ENCODE measurements at regions not wholly inside any gene's neighbourhood (a gene's known extent, or its start where the extent isn't known, plus 50 kb on each side); places are given as distances from the start of the nearest gene placed in this dataset.

DNA sequence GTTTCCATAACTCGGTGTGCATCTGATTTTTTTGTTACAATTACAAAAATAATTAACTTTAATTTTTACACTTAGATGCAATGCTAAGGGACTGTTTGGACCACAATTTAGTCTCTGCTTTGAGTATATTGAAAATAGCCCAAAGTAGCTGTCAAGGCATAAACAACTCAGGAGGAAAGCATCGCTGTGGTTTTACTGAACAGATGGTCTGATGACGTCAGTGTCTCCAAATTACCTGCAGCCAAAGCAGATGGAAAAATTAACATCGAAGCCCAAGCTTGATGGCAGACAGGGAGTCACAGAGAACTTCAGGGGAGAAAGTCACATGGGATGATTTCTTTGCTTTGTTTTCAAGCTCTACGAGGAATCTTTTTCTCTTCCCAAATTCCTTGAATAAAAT is 83.1 kb upstream of the PLCL2 start:
- H3K27me3 ChIP-seq (ENCODE audit: low read depth), result no peaks in the 10 kb centered on the region
- H3K36me3 ChIP-seq, result no peaks in the 10 kb centered on the region
- H3K4me3 ChIP-seq, result no peak overlapping the region
- ATAC-seq, result no peak
- H3K4me1 ChIP-seq, result peaks cover 21% of the 10 kb centered on the region
- intact Hi-C loops (cut with DNase I), result no loop called here
- TF ChIP-seq, protein P1, sequence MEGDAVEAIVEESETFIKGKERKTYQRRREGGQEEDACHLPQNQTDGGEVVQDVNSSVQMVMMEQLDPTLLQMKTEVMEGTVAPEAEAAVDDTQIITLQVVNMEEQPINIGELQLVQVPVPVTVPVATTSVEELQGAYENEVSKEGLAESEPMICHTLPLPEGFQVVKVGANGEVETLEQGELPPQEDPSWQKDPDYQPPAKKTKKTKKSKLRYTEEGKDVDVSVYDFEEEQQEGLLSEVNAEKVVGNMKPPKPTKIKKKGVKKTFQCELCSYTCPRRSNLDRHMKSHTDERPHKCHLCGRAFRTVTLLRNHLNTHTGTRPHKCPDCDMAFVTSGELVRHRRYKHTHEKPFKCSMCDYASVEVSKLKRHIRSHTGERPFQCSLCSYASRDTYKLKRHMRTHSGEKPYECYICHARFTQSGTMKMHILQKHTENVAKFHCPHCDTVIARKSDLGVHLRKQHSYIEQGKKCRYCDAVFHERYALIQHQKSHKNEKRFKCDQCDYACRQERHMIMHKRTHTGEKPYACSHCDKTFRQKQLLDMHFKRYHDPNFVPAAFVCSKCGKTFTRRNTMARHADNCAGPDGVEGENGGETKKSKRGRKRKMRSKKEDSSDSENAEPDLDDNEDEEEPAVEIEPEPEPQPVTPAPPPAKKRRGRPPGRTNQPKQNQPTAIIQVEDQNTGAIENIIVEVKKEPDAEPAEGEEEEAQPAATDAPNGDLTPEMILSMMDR (IDR thresholded peaks at IDR 0.05), result no peak
- DNase-seq, result no peak
- no peaks in the 10 kb centered on the region for H3K9me3 ChIP-seq
- no peak overlapping the region for H3K27ac ChIP-seq

GRCh38 chr3:16802389-16802788 is 82.4 kb upstream of the PLCL2 start:
- Histone ChIP-seq H3K9me3 (no peaks in the 10 kb centered on the region), H3K27ac (no peak overlapping the region), H3K4me1 (peaks cover 21% of the 10 kb centered on the region), H3K36me3 (no peaks in the 10 kb centered on the region), H3K27me3 (ENCODE audit: low read depth) (no peaks in the 10 kb centered on the region), H3K4me3 (no peak overlapping the region)
- TF ChIP-seq, protein P1 (IDR thresholded peaks at IDR 0.05), result no peak
- peak; percentile 38 to 48 for ATAC-seq
- no peak for DNase-seq
- intact Hi-C loops (cut with DNase I), result no loop called here

GRCh38 chr3:16803019-16803418 is 81.7 kb upstream of the PLCL2 start:
- Histone ChIP-seq H3K36me3 (no peaks in the 10 kb centered on the region), H3K4me1 (peaks cover 21% of the 10 kb centered on the region), H3K27me3 (ENCODE audit: low read depth) (no peaks in the 10 kb centered on the region), H3K9me3 (no peaks in the 10 kb centered on the region), H3K4me3 (no peak overlapping the region), H3K27ac (no peak overlapping the region)
- TF ChIP-seq, protein P1 (IDR thresholded peaks at IDR 0.05), result no peak
- intact Hi-C loops (cut with DNase I), result no loop called here
- DNase-seq, result no peak
- no peak for ATAC-seq

GRCh38 chr3:16807391-16807790 is 77.4 kb upstream of the PLCL2 start:
- H3K27me3 ChIP-seq (ENCODE audit: low read depth), result no peaks in the 10 kb centered on the region
- no peaks in the 10 kb centered on the region for H3K36me3 ChIP-seq
- ATAC-seq (no peak), DNase-seq (no peak)
- TF ChIP-seq, protein P1 (IDR thresholded peaks at IDR 0.05), result no peak
- no peak overlapping the region for H3K4me3 ChIP-seq
- no peak overlapping the region for H3K27ac ChIP-seq
- intact Hi-C loops (cut with DNase I), result no loop called here
- no peaks in the 10 kb centered on the region for H3K9me3 ChIP-seq
- H3K4me1 ChIP-seq, result no peaks in the 10 kb centered on the region

GRCh38 chr3:16808393-16809107 is 76.2 kb upstream of the PLCL2 start:
- Histone ChIP-seq H3K36me3 (no peaks in the 10 kb centered on the region), H3K4me3 (no peak overlapping the region), H3K27me3 (ENCODE audit: low read depth) (no peaks in the 10 kb centered on the region), H3K27ac (no peak overlapping the region), H3K4me1 (no peaks in the 10 kb centered on the region), H3K9me3 (no peaks in the 10 kb centered on the region)
- TF ChIP-seq, protein P1 (IDR thresholded peaks at IDR 0.05), result no peak
- ATAC-seq, result no peak
- intact Hi-C loops (cut with DNase I), result no loop called here
- no peak for DNase-seq

All from lower lobe of right lung (tissue), 2 donors.